SU-DHL-6 (cell line): ENCODE measurements at regions not wholly inside any gene's neighbourhood (a gene's known extent, or its start where the extent isn't known, plus 50 kb on each side); places are given as distances from the start of the nearest gene placed in this dataset.

Experiments used
- EZH2phosphoT487 ChIP-seq: fragments of 200-600 bp; sonication (generic), shearing (Covaris generic); conservative IDR thresholded peaks from 2 replicates; pipeline ENCODE4 v1.6.1; 2018; ENCODE audit warnings: mild to moderate bottlenecking, antibody characterized with exemption, low read length, moderate library complexity, mixed read lengths
- TF ChIP-seq, protein P1 (sequence below): fragments of 200-600 bp; sonication (generic); IDR thresholded peaks from one replicate; pipeline ENCODE4 v1.5.1; 2017; ENCODE audit warnings: antibody characterized with exemption, mild to moderate bottlenecking, low read length, moderate library complexity; ENCODE audit not compliant: insufficient read depth, poor library complexity, severe bottlenecking

DNA sequence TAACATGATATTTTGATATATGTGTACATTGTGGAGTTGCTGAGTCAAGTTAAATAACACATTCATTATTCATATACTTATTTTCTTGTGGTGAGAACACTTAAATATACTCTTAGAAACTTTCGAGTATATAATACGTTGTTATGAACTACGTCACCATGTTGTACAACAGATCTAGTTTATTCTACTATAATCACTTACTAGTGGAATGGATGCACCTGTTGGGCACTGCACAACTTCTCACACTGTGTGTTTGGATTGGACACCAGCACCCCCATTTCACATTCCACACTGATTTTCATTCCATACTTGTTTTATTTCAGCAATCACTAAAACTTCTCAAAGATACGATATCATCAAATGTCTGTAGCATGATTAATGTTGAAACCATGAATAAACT, 407.3 kb downstream of the RPS24 start:
- TF ChIP-seq, protein P1, sequence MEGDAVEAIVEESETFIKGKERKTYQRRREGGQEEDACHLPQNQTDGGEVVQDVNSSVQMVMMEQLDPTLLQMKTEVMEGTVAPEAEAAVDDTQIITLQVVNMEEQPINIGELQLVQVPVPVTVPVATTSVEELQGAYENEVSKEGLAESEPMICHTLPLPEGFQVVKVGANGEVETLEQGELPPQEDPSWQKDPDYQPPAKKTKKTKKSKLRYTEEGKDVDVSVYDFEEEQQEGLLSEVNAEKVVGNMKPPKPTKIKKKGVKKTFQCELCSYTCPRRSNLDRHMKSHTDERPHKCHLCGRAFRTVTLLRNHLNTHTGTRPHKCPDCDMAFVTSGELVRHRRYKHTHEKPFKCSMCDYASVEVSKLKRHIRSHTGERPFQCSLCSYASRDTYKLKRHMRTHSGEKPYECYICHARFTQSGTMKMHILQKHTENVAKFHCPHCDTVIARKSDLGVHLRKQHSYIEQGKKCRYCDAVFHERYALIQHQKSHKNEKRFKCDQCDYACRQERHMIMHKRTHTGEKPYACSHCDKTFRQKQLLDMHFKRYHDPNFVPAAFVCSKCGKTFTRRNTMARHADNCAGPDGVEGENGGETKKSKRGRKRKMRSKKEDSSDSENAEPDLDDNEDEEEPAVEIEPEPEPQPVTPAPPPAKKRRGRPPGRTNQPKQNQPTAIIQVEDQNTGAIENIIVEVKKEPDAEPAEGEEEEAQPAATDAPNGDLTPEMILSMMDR, result no peak
- no peak for TF ChIP-seq EZH2phosphoT487
